HG03103 (cell line): ENCODE measurements at regions not wholly inside any gene's neighbourhood (a gene's known extent, or its start where the extent isn't known, plus 50 kb on each side); places are given as distances from the start of the nearest gene placed in this dataset.

Experiments used
- ATAC-seq: cut with Tn5 transposase; IDR thresholded peaks from one replicate; pipeline ENCODE4 v1.9.1; 2021; ENCODE audit warnings: low read depth; ENCODE audit not compliant: unreplicated experiment

GRCh38 chr3:59451800-59452746 is 402.2 kb upstream of the CFAP20DC start:
- ATAC-seq: peak; percentile 4

- peak; percentile 94 for ATAC-seq
Measured at GRCh38 chr3:59450946-59451763, 401.3 kb upstream of the CFAP20DC start.

GRCh38 chr3:59450437-59450836 is 400.6 kb upstream of the CFAP20DC start:
- ATAC-seq: no peak

- no peak for ATAC-seq
Measured at GRCh38 chr3:59446775-59447465, 397.1 kb upstream of the CFAP20DC start.

GRCh38 chr3:59444676-59445075 is 394.9 kb upstream of the CFAP20DC start:
- no peak for ATAC-seq

- ATAC-seq: peak; percentile 57
Measured at GRCh38 chr3:59444294-59444671, 394.5 kb upstream of the CFAP20DC start.

- ATAC-seq: no peak
Measured at GRCh38 chr3:59443618-59444293, 393.9 kb upstream of the CFAP20DC start.

GRCh38 chr3:59442046-59442445 is 392.2 kb upstream of the CFAP20DC start:
- ATAC-seq: no peak

- no peak for ATAC-seq
Measured at GRCh38 chr3:59440285-59441028, 390.6 kb upstream of the CFAP20DC start.

- ATAC-seq: no peak
Measured at GRCh38 chr3:59438492-59438891, 388.7 kb upstream of the CFAP20DC start.

GRCh38 chr3:59436164-59436958 is 386.5 kb upstream of the CFAP20DC start:
- ATAC-seq: no peak

GRCh38 chr3:59433546-59433945 is 383.7 kb upstream of the CFAP20DC start:
- ATAC-seq: no peak

- no peak for ATAC-seq
Measured at GRCh38 chr3:59432665-59433064, 382.8 kb upstream of the CFAP20DC start.

- no peak for ATAC-seq
Measured at GRCh38 chr3:59430341-59430740, 380.5 kb upstream of the CFAP20DC start.

GRCh38 chr3:59429198-59429597 is 379.4 kb upstream of the CFAP20DC start:
- no peak for ATAC-seq

- ATAC-seq: no peak
Measured at GRCh38 chr3:59426821-59427565, 377.2 kb upstream of the CFAP20DC start.

- ATAC-seq: no peak
Measured at GRCh38 chr3:59425942-59426341, 376.1 kb upstream of the CFAP20DC start.

- ATAC-seq: no peak
Measured at GRCh38 chr3:59425371-59425770, 375.5 kb upstream of the CFAP20DC start.
